Osteoblast (primary cell): ENCODE measurements at regions not wholly inside any gene's neighbourhood (a gene's known extent, or its start where the extent isn't known, plus 50 kb on each side); places are given as distances from the start of the nearest gene placed in this dataset.

Experiments used
- DNase-seq: peaks from one replicate; pipeline ENCODE4 v3.0.0; 2011; ENCODE audit warnings: low spot score, mixed read lengths; ENCODE audit not compliant: insufficient read length; ENCODE audit errors: missing footprints
- H2AFZ ChIP-seq: 2 replicates; pipeline ENCODE4 v1.6.0; 2011; ENCODE audit warnings: mild to moderate bottlenecking, low read length
- H3K27ac ChIP-seq: 2 replicates; pipeline ENCODE4 v1.5.1; 2011; ENCODE audit warnings: mild to moderate bottlenecking, low read depth, low read length, moderate library complexity
- H3K27me3 ChIP-seq: 2 replicates; pipeline ENCODE4 v1.6.0; 2012; ENCODE audit warnings: mild to moderate bottlenecking, control low read depth, inconsistent platforms, low read length, moderate library complexity; ENCODE audit not compliant: insufficient read depth
- H3K36me3 ChIP-seq: 2 replicates; pipeline ENCODE4 v1.5.1; 2011; ENCODE audit warnings: mild to moderate bottlenecking, low read length, control low read depth, moderate library complexity; ENCODE audit not compliant: insufficient read depth
- H3K4me1 ChIP-seq: 2 replicates; pipeline ENCODE4 v1.5.1; 2011; ENCODE audit warnings: mild to moderate bottlenecking, low read length, control low read depth, moderate library complexity; ENCODE audit not compliant: insufficient read depth
- H3K4me2 ChIP-seq: 2 replicates; pipeline ENCODE4 v1.6.0; 2011; ENCODE audit warnings: mild to moderate bottlenecking, low read length; ENCODE audit not compliant: insufficient read depth
- H3K4me3 ChIP-seq: fragments of 200-600 bp; sonication (generic); 3 replicates; pipeline ENCODE4 v1.5.1; 2012; ENCODE audit warnings: mild to moderate bottlenecking, low read length, inconsistent platforms; ENCODE audit not compliant: insufficient read depth
- H3K79me2 ChIP-seq: 2 replicates; pipeline ENCODE4 v1.6.0; 2012; ENCODE audit warnings: mild to moderate bottlenecking, low read length, control low read depth, inconsistent platforms; ENCODE audit not compliant: insufficient read depth
- H3K9me3 ChIP-seq: 2 replicates; pipeline ENCODE4 v1.5.1; 2011; ENCODE audit warnings: low read depth, low read length, control low read depth
- H4K20me1 ChIP-seq: 2 replicates; pipeline ENCODE4 v1.6.0; 2012; ENCODE audit warnings: mild to moderate bottlenecking, low read length, control low read depth; ENCODE audit not compliant: insufficient read depth
- CTCF ChIP-seq: IDR thresholded peaks from 2 replicates; pipeline ENCODE4 v1.5.1; 2011; ENCODE audit warnings: mild to moderate bottlenecking, low read depth, low read length, moderate library complexity; ENCODE audit errors: extremely low read depth

GRCh38 chr17:70668938-70669778 is 499.8 kb downstream of the KCNJ2 start:
- Histone ChIP-seq H3K36me3 (no peaks in the 10 kb centered on the region), H3K27ac (no peak overlapping the region), H4K20me1 (no peaks in the 10 kb centered on the region), H3K4me2 (no peak overlapping the region), H3K4me3 (no peak overlapping the region), H3K27me3 (no peaks in the 10 kb centered on the region), H3K9me3 (no peaks in the 10 kb centered on the region), H2AFZ (no peak overlapping the region), H3K4me1 (no peaks in the 10 kb centered on the region), H3K79me2 (no peaks in the 10 kb centered on the region)
- TF ChIP-seq CTCF: no peak
- no peak for DNase-seq

GRCh38 chr17:70674061-70674460 is 504.7 kb downstream of the KCNJ2 start:
- H3K36me3 ChIP-seq: no peaks in the 10 kb centered on the region
- H3K4me3 ChIP-seq: no peak overlapping the region
- no peak for TF ChIP-seq CTCF
- no peak overlapping the region for H2AFZ ChIP-seq
- H3K4me2 ChIP-seq: no peak overlapping the region
- no peaks in the 10 kb centered on the region for H4K20me1 ChIP-seq
- no peak for DNase-seq
- H3K4me1 ChIP-seq: no peaks in the 10 kb centered on the region
- H3K27me3 ChIP-seq: no peaks in the 10 kb centered on the region
- no peak overlapping the region for H3K27ac ChIP-seq
- no peaks in the 10 kb centered on the region for H3K79me2 ChIP-seq
- no peaks in the 10 kb centered on the region for H3K9me3 ChIP-seq

- Histone ChIP-seq H2AFZ (no peak overlapping the region), H4K20me1 (no peaks in the 10 kb centered on the region), H3K4me1 (no peaks in the 10 kb centered on the region), H3K9me3 (no peaks in the 10 kb centered on the region), H3K4me3 (no peak overlapping the region), H3K79me2 (no peaks in the 10 kb centered on the region), H3K36me3 (no peaks in the 10 kb centered on the region), H3K4me2 (no peak overlapping the region), H3K27me3 (no peaks in the 10 kb centered on the region), H3K27ac (no peak overlapping the region)
- DNase-seq: no peak
- no peak for TF ChIP-seq CTCF
These were observed 505.8 kb downstream of the KCNJ2 start for GRCh38 chr17:70675070-70675590.

GRCh38 chr17:70677783-70678647 is 508.7 kb downstream of the KCNJ2 start:
- Histone ChIP-seq H3K4me2 (no peak overlapping the region), H3K79me2 (no peaks in the 10 kb centered on the region), H3K4me3 (no peak overlapping the region), H3K9me3 (no peaks in the 10 kb centered on the region), H3K4me1 (no peaks in the 10 kb centered on the region), H2AFZ (no peak overlapping the region), H4K20me1 (no peaks in the 10 kb centered on the region), H3K27me3 (no peaks in the 10 kb centered on the region), H3K27ac (no peak overlapping the region), H3K36me3 (no peaks in the 10 kb centered on the region)
- TF ChIP-seq CTCF: no peak
- no peak for DNase-seq
